Neural progenitor cell (in vitro differentiated cells): ENCODE measurements at regions not wholly inside any gene's neighbourhood (a gene's known extent, or its start where the extent isn't known, plus 50 kb on each side); places are given as distances from the start of the nearest gene placed in this dataset.

Source experiments
- EZH2phosphoT487 ChIP-seq: fragments of 200-600 bp; sonication (generic); IDR thresholded peaks from 2 replicates; pipeline ENCODE4 v1.6.1; 2017; ENCODE audit warnings: antibody characterized with exemption
- TF ChIP-seq, protein P1 (sequence below): fragments of 200-600 bp; sonication (generic); IDR thresholded peaks from 2 replicates; pipeline ENCODE4 v1.5.1; 2017; ENCODE audit warnings: antibody characterized with exemption, mild to moderate bottlenecking

DNA sequence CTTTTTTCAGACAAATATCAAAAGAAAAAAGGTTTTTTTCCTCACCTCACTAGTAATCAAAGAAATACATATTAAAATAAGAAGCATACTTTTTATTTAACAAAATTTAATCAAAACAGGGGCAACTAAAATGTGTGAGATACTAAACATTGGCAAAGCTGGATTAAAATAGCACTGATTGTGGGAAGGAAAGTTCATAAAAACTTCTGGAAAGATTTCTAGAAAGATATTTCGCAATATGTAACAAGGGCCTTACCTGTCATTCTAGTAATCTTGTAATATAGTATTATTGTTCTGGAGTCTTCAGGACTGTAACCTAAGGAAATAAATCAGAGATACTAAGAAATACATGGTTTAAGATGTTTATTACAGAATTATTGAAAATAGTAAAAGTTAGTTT lies 482.5 kb downstream of the SUCLA2 start:
- TF ChIP-seq EZH2phosphoT487, result no peak
- TF ChIP-seq, protein P1, sequence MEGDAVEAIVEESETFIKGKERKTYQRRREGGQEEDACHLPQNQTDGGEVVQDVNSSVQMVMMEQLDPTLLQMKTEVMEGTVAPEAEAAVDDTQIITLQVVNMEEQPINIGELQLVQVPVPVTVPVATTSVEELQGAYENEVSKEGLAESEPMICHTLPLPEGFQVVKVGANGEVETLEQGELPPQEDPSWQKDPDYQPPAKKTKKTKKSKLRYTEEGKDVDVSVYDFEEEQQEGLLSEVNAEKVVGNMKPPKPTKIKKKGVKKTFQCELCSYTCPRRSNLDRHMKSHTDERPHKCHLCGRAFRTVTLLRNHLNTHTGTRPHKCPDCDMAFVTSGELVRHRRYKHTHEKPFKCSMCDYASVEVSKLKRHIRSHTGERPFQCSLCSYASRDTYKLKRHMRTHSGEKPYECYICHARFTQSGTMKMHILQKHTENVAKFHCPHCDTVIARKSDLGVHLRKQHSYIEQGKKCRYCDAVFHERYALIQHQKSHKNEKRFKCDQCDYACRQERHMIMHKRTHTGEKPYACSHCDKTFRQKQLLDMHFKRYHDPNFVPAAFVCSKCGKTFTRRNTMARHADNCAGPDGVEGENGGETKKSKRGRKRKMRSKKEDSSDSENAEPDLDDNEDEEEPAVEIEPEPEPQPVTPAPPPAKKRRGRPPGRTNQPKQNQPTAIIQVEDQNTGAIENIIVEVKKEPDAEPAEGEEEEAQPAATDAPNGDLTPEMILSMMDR, result no peak
